Activated T-helper 9 cell treated with anti-CD3 and anti-CD28 coated beads, Interleukin-2, amount 50 U/mL, for 16 hours (primary cell): ENCODE measurements at regions not wholly inside any gene's neighbourhood (a gene's known extent, or its start where the extent isn't known, plus 50 kb on each side); places are given as distances from the start of the nearest gene placed in this dataset.
A peak's percentile ranks its signal among the peaks of the same experiment; 100 is the strongest.

Source experiments
- DNase-seq: peaks from one replicate; pipeline ENCODE4 v3.0.0-alpha.2; 2020; ENCODE audit warnings: low read depth

GRCh38 chr13:74084375-74084935 is 49.7 kb downstream of the KLF12 start:
- DNase-seq = no peak

- no peak for DNase-seq
Measured at GRCh38 chr13:74082741-74083160, 51.5 kb downstream of the KLF12 start.

- no peak for DNase-seq
Measured at GRCh38 chr13:74080762-74081161, 53.4 kb downstream of the KLF12 start.

GRCh38 chr13:74077792-74078191 is 56.4 kb downstream of the KLF12 start:
- DNase-seq = no peak

- no peak for DNase-seq
Measured at GRCh38 chr13:74077375-74077774, 56.8 kb downstream of the KLF12 start.

GRCh38 chr13:74074723-74075122 is 59.5 kb downstream of the KLF12 start:
- DNase-seq = no peak

GRCh38 chr13:74073274-74073673 is 60.9 kb downstream of the KLF12 start:
- no peak for DNase-seq

GRCh38 chr13:74070513-74070912 is 63.7 kb downstream of the KLF12 start:
- DNase-seq = no peak

- no peak for DNase-seq
Measured at GRCh38 chr13:74070065-74070464, 64.1 kb downstream of the KLF12 start.

GRCh38 chr13:74068471-74068870 is 65.7 kb downstream of the KLF12 start:
- DNase-seq = no peak

- no peak for DNase-seq
Measured at GRCh38 chr13:74067818-74068217, 66.4 kb downstream of the KLF12 start.

GRCh38 chr13:74066937-74067336 is 67.3 kb downstream of the KLF12 start:
- DNase-seq = no peak

- DNase-seq = no peak
Measured at GRCh38 chr13:74064805-74065312, 69.3 kb downstream of the KLF12 start.

- no peak for DNase-seq
Measured at GRCh38 chr13:74063533-74064100, 70.6 kb downstream of the KLF12 start.

GRCh38 chr13:74062933-74063332 is 71.3 kb downstream of the KLF12 start:
- DNase-seq = peak; percentile 15

- no peak for DNase-seq
Measured at GRCh38 chr13:74061926-74062595, 72.1 kb downstream of the KLF12 start.

GRCh38 chr13:74056801-74057542 is 77.2 kb downstream of the KLF12 start:
- no peak for DNase-seq

GRCh38 chr13:74052402-74052928 is 81.7 kb downstream of the KLF12 start:
- DNase-seq = no peak

GRCh38 chr13:74048756-74049155 is 85.4 kb downstream of the KLF12 start:
- no peak for DNase-seq

- DNase-seq = no peak
Measured at GRCh38 chr13:74047931-74048600, 86.1 kb downstream of the KLF12 start.

GRCh38 chr13:74046431-74046830 is 87.8 kb downstream of the KLF12 start:
- no peak for DNase-seq

- no peak for DNase-seq
Measured at GRCh38 chr13:74045583-74045982, 88.6 kb downstream of the KLF12 start.
